Activated CD8-positive, alpha-beta T cell treated with anti-CD3 and anti-CD28 coated beads for 36 hours (primary cell): ENCODE measurements at regions not wholly inside any gene's neighbourhood (a gene's known extent, or its start where the extent isn't known, plus 50 kb on each side); places are given as distances from the start of the nearest gene placed in this dataset.

Experiments used
- ATAC-seq: fragments of 200-7000 bp; cut with Tn5 transposase; one replicate; pipeline ENCODE4 v1.10.0; 2021; ENCODE audit warnings: mild to moderate bottlenecking, moderate library complexity
- CTCF ChIA-PET: fragments of 350-600 bp; sonication (Branson Sonifier 250); formaldehyde crosslinking; loops from one replicate; lab custom pipeline; 2021; ENCODE audit warnings: antibody characterized with exemption; lab: Charles Lee
- POLR2A ChIA-PET: fragments of 350-600 bp; sonication (Branson Sonifier 250); formaldehyde crosslinking; loops from one replicate; lab custom pipeline; 2021; ENCODE audit warnings: antibody characterized with exemption; lab: Charles Lee
- DNase-seq: peaks from one replicate; pipeline ENCODE4 v3.0.0-alpha.2; 2020
- H3K27ac Mint-ChIP-seq: one replicate; pipeline ENCODE4 v1.8.0; 2021; ENCODE audit warnings: mild to moderate bottlenecking, mixed read lengths
- H3K27me3 Mint-ChIP-seq: one replicate; pipeline ENCODE4 v1.8.0; 2021; ENCODE audit warnings: mixed read lengths
- H3K36me3 Mint-ChIP-seq: one replicate; pipeline ENCODE4 v1.8.0; 2021; ENCODE audit warnings: low read depth, mixed read lengths
- H3K4me1 Mint-ChIP-seq: one replicate; pipeline ENCODE4 v1.8.0; 2021; ENCODE audit warnings: low read depth, mixed read lengths
- H3K4me3 Mint-ChIP-seq: one replicate; pipeline ENCODE4 v1.8.0; 2021; ENCODE audit warnings: mild to moderate bottlenecking, moderate library complexity, mixed read lengths
- H3K9me3 Mint-ChIP-seq: one replicate; pipeline ENCODE4 v1.8.0; 2021; ENCODE audit warnings: mixed read lengths
- CTCF ChIP-seq: fragments of 200-600 bp; IDR thresholded peaks from one replicate; pipeline ENCODE4 v1.8.0; 2022; ENCODE audit warnings: antibody characterized with exemption, mild to moderate bottlenecking
- intact Hi-C: fragments of 100-400 bp; cut with micrococcal nuclease; formaldehyde crosslinking; loops from one replicate; pipeline ENCODE4 v1.10.0; 2022

GRCh38 chr22:48481748-48482147 is 1345.9 kb downstream of the BRD1 start:
- Mint-ChIP-seq H3K27ac (no peak overlapping the region), H3K36me3 (no peaks in the 10 kb centered on the region), H3K27me3 (peaks cover 6% of the 10 kb centered on the region), H3K4me3 (no peak overlapping the region), H3K4me1 (no peaks in the 10 kb centered on the region), H3K9me3 (peaks cover 2% of the 10 kb centered on the region)
- no peak for TF ChIP-seq CTCF
- DNase-seq (no peak), ATAC-seq (no peak)
- ChIA-PET POLR2A (no interaction called here), CTCF (no interaction called here)
- intact Hi-C loops, result no loop called here

- H3K36me3 Mint-ChIP-seq, result no peaks in the 10 kb centered on the region
Measured at GRCh38 chr22:48478529-48479265, 1349.0 kb downstream of the BRD1 start.

DNA sequence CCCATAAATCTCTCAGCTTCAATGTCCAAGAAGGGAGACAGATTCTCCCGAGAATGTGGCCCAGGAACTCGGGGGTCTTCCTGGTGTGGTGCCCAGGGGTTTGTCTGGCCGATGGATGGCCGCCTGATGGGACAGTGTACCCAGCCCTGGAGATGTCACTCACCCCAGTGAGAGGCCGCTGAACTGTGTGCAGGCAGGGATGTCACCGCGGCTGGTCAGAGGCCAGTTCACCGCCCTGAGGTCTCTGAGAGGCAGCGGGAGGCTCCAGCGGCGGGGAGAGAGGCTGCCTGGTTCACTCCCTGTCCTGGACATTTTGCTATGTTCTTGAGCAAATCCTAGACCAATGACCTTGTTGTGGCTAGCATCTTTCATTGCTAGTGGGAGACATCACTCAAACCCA is 1349.5 kb downstream of the BRD1 start:
- POLR2A ChIA-PET, result no interaction called here
- no peak for ATAC-seq
- no peak overlapping the region for H3K4me3 Mint-ChIP-seq
- no peak for TF ChIP-seq CTCF
- CTCF ChIA-PET, result no interaction called here
- peaks cover 2% of the 10 kb centered on the region for H3K9me3 Mint-ChIP-seq
- intact Hi-C loops, result no loop called here
- no peak overlapping the region for H3K27ac Mint-ChIP-seq
- peaks cover 8% of the 10 kb centered on the region for H3K27me3 Mint-ChIP-seq
- DNase-seq, result no peak
- H3K36me3 Mint-ChIP-seq, result no peaks in the 10 kb centered on the region
- H3K4me1 Mint-ChIP-seq, result no peaks in the 10 kb centered on the region

More at GRCh38 chr22:48478529-48479265, 1349.0 kb downstream of the BRD1 start:
- DNase-seq (no peak), ATAC-seq (no peak)
- no peak overlapping the region for H3K27ac Mint-ChIP-seq
- no peak overlapping the region for H3K4me3 Mint-ChIP-seq
- TF ChIP-seq CTCF, result no peak
- peaks cover 8% of the 10 kb centered on the region for H3K27me3 Mint-ChIP-seq
- H3K4me1 Mint-ChIP-seq, result no peaks in the 10 kb centered on the region
- POLR2A ChIA-PET, result no interaction called here
- H3K9me3 Mint-ChIP-seq, result peaks cover 2% of the 10 kb centered on the region
- CTCF ChIA-PET, result no interaction called here
- intact Hi-C loops, result no loop called here

DNA sequence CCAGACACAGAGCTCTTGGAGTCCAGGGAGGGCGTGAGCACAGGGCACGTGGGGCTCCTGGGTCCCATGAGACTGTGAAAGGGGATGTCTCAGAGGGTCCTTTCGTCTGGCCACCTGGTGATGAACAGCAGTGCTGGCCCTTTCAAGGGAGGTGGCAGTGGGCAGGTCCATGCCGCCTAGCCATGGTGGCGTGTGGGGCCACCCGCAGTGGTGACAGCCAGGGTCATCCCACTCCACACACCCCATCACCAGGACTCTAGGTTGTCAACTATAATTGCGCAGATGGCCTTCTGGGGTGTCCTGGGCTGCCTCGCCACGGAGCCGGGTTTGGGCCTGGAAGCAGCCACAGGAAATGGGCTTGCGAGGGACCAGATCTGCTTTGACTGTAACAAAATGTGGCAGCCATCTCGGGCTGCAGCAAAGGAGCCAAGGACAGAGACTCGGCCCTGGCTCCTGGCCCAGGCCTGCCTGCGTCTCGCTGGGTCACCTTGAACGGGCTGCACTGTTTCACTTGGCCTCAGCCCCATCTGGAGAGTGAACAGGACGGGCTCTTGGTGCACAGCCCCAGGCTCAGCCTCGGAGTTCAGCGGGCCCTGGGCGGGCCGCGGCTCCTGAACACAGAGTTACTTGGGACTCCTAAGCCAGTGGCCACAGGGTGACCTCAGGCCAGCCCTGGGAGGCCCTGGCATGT is 1350.5 kb downstream of the BRD1 start:
- no peak for DNase-seq
- no peak for TF ChIP-seq CTCF
- POLR2A ChIA-PET, result no interaction called here
- no peak for ATAC-seq
- Mint-ChIP-seq H3K27me3 (peaks cover 8% of the 10 kb centered on the region), H3K9me3 (peaks cover 2% of the 10 kb centered on the region), H3K27ac (no peak overlapping the region), H3K4me1 (no peaks in the 10 kb centered on the region), H3K4me3 (no peak overlapping the region), H3K36me3 (no peaks in the 10 kb centered on the region)
- CTCF ChIA-PET, result no interaction called here
- intact Hi-C loops, result no loop called here

GRCh38 chr22:48476577-48476976 is 1351.1 kb downstream of the BRD1 start:
- H3K9me3 Mint-ChIP-seq, result no peaks in the 10 kb centered on the region
- intact Hi-C loops, result no loop called here
- no peaks in the 10 kb centered on the region for H3K4me1 Mint-ChIP-seq
- ATAC-seq (no peak), DNase-seq (no peak)
- H3K36me3 Mint-ChIP-seq, result no peaks in the 10 kb centered on the region
- H3K27me3 Mint-ChIP-seq, result peaks cover 6% of the 10 kb centered on the region
- POLR2A ChIA-PET, result no interaction called here
- no peak overlapping the region for H3K27ac Mint-ChIP-seq
- H3K4me3 Mint-ChIP-seq, result no peak overlapping the region
- CTCF ChIA-PET, result no interaction called here
- TF ChIP-seq CTCF, result no peak
